Suppressor macrophage (primary cell): ENCODE measurements at regions not wholly inside any gene's neighbourhood (a gene's known extent, or its start where the extent isn't known, plus 50 kb on each side); places are given as distances from the start of the nearest gene placed in this dataset.
"Not testable (repeated sequence)": the region's sequence is repeated elsewhere in the genome, so short reads cannot be mapped to it uniquely, and the experiment has no call there.

Experiments
- DNase-seq, 4 experiments: peaks; one replicate each; pipeline ENCODE4 v3.0.0-alpha.2; 2020 to 2022

GRCh38 chr10:59454171-59454919 is 92.0 kb upstream of the FAM13C start:
- DNase-seq: no peak

GRCh38 chr10:59448616-59449015 is 86.3 kb upstream of the FAM13C start:
- DNase-seq: no peak

- no peak for DNase-seq
These were observed 73.4 kb upstream of the FAM13C start for GRCh38 chr10:59435707-59436106.

GRCh38 chr10:59434463-59435321 is 72.3 kb upstream of the FAM13C start:
- no peak for DNase-seq

GRCh38 chr10:59433720-59434428 is 71.5 kb upstream of the FAM13C start:
- no peak for DNase-seq

- DNase-seq: no peak
These were observed 70.0 kb upstream of the FAM13C start for GRCh38 chr10:59432207-59432900.

- DNase-seq: not testable (repeated sequence)
These were observed 51.4 kb upstream of the FAM13C start for GRCh38 chr10:59413795-59414194.
